ENCODE measurements at regions not wholly inside any gene's neighbourhood (a gene's known extent, or its start where the extent isn't known, plus 50 kb on each side); places are given as distances from the start of the nearest gene placed in this dataset.
A peak's percentile ranks its signal among the peaks of the same experiment; 100 is the strongest.

- Histone ChIP-seq H3K9me3 (ENCODE audit: control insufficient read depth, low read depth, low read length) (no peaks in the 10 kb centered on the region), H3K4me2 (ENCODE audit: control insufficient read depth, extremely low read depth, insufficient read depth, low read depth, low read length) (no peak overlapping the region), H3K27ac (ENCODE audit: control insufficient read depth, insufficient read depth, low read length) (no peak overlapping the region), H3K36me3 (ENCODE audit: control insufficient read depth in 2 of 2, extremely low read depth in 1 of 2, insufficient read depth in 2 of 2, low read length in 2 of 2) (no peaks in the 10 kb centered on the region), H3K27me3 (ENCODE audit: control insufficient read depth, extremely low read depth, insufficient read depth, low read length) (no peaks in the 10 kb centered on the region), H3K79me2 (ENCODE audit: control insufficient read depth, insufficient read depth, low read length) (no peaks in the 10 kb centered on the region), H3K4me1 (ENCODE audit: control insufficient read depth, extremely low read depth, insufficient read depth, low read length) (peaks cover 38% of the 10 kb centered on the region), H4K20me1 (ENCODE audit: control insufficient read depth, extremely low read depth, insufficient read depth, low read length) (no peaks in the 10 kb centered on the region), H3K9ac (ENCODE audit: control insufficient read depth, extremely low read depth, insufficient read depth, low read length) (no peak overlapping the region), H3K9me1 (ENCODE audit: control insufficient read depth, extremely low read depth, insufficient read depth, low read length) (no peaks in the 10 kb centered on the region), H2AFZ (ENCODE audit: control insufficient read depth, low read length) (no peak overlapping the region), H3K4me3 (ENCODE audit: control insufficient read depth in 2 of 3, extremely low read depth in 1 of 3, insufficient read depth in 2 of 3, low read depth in 1 of 3, low read length in 3 of 3) (no peak overlapping the region)
- dilution Hi-C loops (cut with MboI; ENCODE audit: extremely low pct_ligation_motif_present, low sequenced_read_pairs): no loop called here
- TF ChIP-seq EZH2 (IDR thresholded peaks at IDR 0.05; ENCODE audit: low read length) (no peak), CTCF (optimal IDR thresholded peaks at IDR 0.05 in 1 of 3, IDR thresholded peaks at IDR 0.05 in 1 of 3, conservative IDR thresholded peaks at IDR 0.05 in 1 of 3; ENCODE audit: extremely low read depth in 1 of 3, insufficient read depth in 2 of 3, low read length in 3 of 3) (no peak)
- peak; percentile 77 for FAIRE-seq
- no peak for DNase-seq (ENCODE audit: low read depth, low spot score)
Measured at GRCh38 chrX:45714866-45715265, 514.2 kb upstream of the DIPK2B start.

GRCh38 chrX:45712067-45712466, 511.4 kb upstream of the DIPK2B start:
- TF ChIP-seq EZH2 (IDR thresholded peaks at IDR 0.05; ENCODE audit: low read length) (no peak), CTCF (optimal IDR thresholded peaks at IDR 0.05 in 1 of 3, IDR thresholded peaks at IDR 0.05 in 1 of 3, conservative IDR thresholded peaks at IDR 0.05 in 1 of 3; ENCODE audit: extremely low read depth in 1 of 3, insufficient read depth in 2 of 3, low read length in 3 of 3) (no peak)
- no peaks in the 10 kb centered on the region for H3K9me3 ChIP-seq (ENCODE audit: control insufficient read depth, low read depth, low read length)
- DNase-seq (ENCODE audit: low read depth, low spot score) (no peak), FAIRE-seq (peak; percentile 92)
- H3K79me2 ChIP-seq (ENCODE audit: control insufficient read depth, insufficient read depth, low read length): no peaks in the 10 kb centered on the region
- peak overlapping the region; percentile 83 for H3K27ac ChIP-seq (ENCODE audit: control insufficient read depth, insufficient read depth, low read length)
- dilution Hi-C loops (cut with MboI; ENCODE audit: extremely low pct_ligation_motif_present, low sequenced_read_pairs): no loop called here
- H2AFZ ChIP-seq (ENCODE audit: control insufficient read depth, low read length): no peak overlapping the region
- H3K9me1 ChIP-seq (ENCODE audit: control insufficient read depth, extremely low read depth, insufficient read depth, low read length): no peaks in the 10 kb centered on the region
- H4K20me1 ChIP-seq (ENCODE audit: control insufficient read depth, extremely low read depth, insufficient read depth, low read length): no peaks in the 10 kb centered on the region
- peaks cover 50% of the 10 kb centered on the region for H3K4me1 ChIP-seq (ENCODE audit: control insufficient read depth, extremely low read depth, insufficient read depth, low read length)
- no peak overlapping the region for H3K9ac ChIP-seq (ENCODE audit: control insufficient read depth, extremely low read depth, insufficient read depth, low read length)
- H3K4me2 ChIP-seq (ENCODE audit: control insufficient read depth, extremely low read depth, insufficient read depth, low read depth, low read length): no peak overlapping the region
- no peak overlapping the region for H3K4me3 ChIP-seq (ENCODE audit: control insufficient read depth in 2 of 3, extremely low read depth in 1 of 3, insufficient read depth in 2 of 3, low read depth in 1 of 3, low read length in 3 of 3)
- no peaks in the 10 kb centered on the region for H3K27me3 ChIP-seq (ENCODE audit: control insufficient read depth, extremely low read depth, insufficient read depth, low read length)
- H3K36me3 ChIP-seq (ENCODE audit: control insufficient read depth in 2 of 2, extremely low read depth in 1 of 2, insufficient read depth in 2 of 2, low read length in 2 of 2): no peaks in the 10 kb centered on the region
